ENCODE measurements at regions not wholly inside any gene's neighbourhood (a gene's known extent, or its start where the extent isn't known, plus 50 kb on each side); places are given as distances from the start of the nearest gene placed in this dataset.

DNA sequence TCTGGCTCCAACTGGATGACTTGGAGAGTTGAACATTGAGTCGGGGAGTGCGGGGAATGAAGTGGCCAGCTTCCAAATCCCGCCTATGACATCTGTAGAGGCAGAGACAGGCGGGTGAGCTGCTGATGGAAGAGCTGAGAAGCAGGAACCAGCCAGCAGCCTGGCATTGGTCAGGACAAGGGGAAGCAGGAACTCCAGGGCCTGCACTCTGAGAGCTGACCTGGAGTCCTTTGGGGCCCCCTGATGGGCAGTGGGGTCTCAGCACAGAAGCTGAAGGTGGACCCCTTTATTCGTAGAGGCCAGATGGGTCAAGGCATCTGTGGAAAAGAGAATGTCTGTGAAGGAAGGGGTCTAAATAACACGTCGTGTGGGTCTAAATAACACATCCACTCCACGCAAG, 57.0 kb downstream of the SEC61G start:
- in situ Hi-C loops (cut with MboI) (no loop called here), intact Hi-C loops (cut with micrococcal nuclease) (no loop called here)
- Histone ChIP-seq H3K9ac (ENCODE audit: insufficient read depth in 1 of 2, low read depth in 2 of 2, low read length in 2 of 2) (no peak overlapping the region), H3K36me3 (ENCODE audit: control insufficient read depth, insufficient read depth, low read length) (no peaks in the 10 kb centered on the region), H3K4me1 (replicated peaks in 1 of 2; ENCODE audit: control insufficient read depth in 2 of 2, insufficient read depth in 2 of 2, low read length in 2 of 2) (peaks cover 0 to 4% of the 10 kb centered on the region in 2 experiments; a peak in 2 of 5 replicates), H4K20me1 (replicated peaks; ENCODE audit: control insufficient read depth, insufficient read depth, low read length) (no peaks in the 10 kb centered on the region), H3K9me3 (replicated peaks; ENCODE audit: control insufficient read depth, insufficient read depth, low read depth, low read length) (no peaks in the 10 kb centered on the region), H3K9me1 (ENCODE audit: control insufficient read depth, insufficient read depth, low read length) (no peaks in the 10 kb centered on the region), H3K27ac (ENCODE audit: extremely low read depth, low read depth, low read length) (no peak overlapping the region), H3K4me3 (no peak overlapping the region), H3K79me2 (ENCODE audit: control insufficient read depth, insufficient read depth, low read length) (no peaks in the 10 kb centered on the region), H3K27me3 (ENCODE audit: control insufficient read depth in 2 of 2, insufficient read depth in 2 of 2, low read length in 2 of 2) (peaks cover 0 to 14% of the 10 kb centered on the region in 2 experiments; a peak in 2 of 5 replicates), H3K4me2 (ENCODE audit: insufficient read depth, low read length) (no peak overlapping the region), H2AFZ (ENCODE audit: low read depth, low read length) (no peak overlapping the region)
- FAIRE-seq (no peak), ATAC-seq (peak; percentile 36; the same call in 2 of the 3 replicates), DNase-seq (ENCODE audit: extremely low read depth in 1 of 4, low spot score in 3 of 4) (no peak)
- TF ChIP-seq MAFG (tag; conservative IDR thresholded peaks at IDR 0.05) (no peak), ZNF354B (CRISPR knock-in tag; IDR thresholded peaks at IDR 0.05) (no peak), FOXJ2 (tag; IDR thresholded peaks at IDR 0.05) (no peak), DDX20 (tag; IDR thresholded peaks at IDR 0.05; ENCODE audit: low read depth) (no peak), NCOA2 (IDR thresholded peaks at IDR 0.05; ENCODE audit: partially characterized antibody in 2 of 2) (no peak), BHLHE40 (IDR thresholded peaks at IDR 0.05; ENCODE audit: low read length) (no peak)
- TF ChIP-seq, protein P1, sequence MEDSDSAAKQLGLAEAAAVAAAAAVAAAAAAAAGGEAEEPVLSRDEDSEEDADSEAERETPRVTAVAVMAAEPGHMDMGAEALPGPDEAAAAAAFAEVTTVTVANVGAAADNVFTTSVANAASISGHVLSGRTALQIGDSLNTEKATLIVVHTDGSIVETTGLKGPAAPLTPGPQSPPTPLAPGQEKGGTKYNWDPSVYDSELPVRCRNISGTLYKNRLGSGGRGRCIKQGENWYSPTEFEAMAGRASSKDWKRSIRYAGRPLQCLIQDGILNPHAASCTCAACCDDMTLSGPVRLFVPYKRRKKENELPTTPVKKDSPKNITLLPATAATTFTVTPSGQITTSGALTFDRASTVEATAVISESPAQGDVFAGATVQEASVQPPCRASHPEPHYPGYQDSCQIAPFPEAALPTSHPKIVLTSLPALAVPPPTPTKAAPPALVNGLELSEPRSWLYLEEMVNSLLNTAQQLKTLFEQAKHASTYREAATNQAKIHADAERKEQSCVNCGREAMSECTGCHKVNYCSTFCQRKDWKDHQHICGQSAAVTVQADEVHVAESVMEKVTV (CRISPR knock-in tag; IDR thresholded peaks at IDR 0.05) = no peak
- TF ChIP-seq, protein P2, sequence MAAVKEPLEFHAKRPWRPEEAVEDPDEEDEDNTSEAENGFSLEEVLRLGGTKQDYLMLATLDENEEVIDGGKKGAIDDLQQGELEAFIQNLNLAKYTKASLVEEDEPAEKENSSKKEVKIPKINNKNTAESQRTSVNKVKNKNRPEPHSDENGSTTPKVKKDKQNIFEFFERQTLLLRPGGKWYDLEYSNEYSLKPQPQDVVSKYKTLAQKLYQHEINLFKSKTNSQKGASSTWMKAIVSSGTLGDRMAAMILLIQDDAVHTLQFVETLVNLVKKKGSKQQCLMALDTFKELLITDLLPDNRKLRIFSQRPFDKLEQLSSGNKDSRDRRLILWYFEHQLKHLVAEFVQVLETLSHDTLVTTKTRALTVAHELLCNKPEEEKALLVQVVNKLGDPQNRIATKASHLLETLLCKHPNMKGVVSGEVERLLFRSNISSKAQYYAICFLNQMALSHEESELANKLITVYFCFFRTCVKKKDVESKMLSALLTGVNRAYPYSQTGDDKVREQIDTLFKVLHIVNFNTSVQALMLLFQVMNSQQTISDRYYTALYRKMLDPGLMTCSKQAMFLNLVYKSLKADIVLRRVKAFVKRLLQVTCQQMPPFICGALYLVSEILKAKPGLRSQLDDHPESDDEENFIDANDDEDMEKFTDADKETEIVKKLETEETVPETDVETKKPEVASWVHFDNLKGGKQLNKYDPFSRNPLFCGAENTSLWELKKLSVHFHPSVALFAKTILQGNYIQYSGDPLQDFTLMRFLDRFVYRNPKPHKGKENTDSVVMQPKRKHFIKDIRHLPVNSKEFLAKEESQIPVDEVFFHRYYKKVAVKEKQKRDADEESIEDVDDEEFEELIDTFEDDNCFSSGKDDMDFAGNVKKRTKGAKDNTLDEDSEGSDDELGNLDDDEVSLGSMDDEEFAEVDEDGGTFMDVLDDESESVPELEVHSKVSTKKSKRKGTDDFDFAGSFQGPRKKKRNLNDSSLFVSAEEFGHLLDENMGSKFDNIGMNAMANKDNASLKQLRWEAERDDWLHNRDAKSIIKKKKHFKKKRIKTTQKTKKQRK (IDR thresholded peaks at IDR 0.05; ENCODE audit: borderline replicate concordance, low read depth, low read length) = no peak
- ChIA-PET CTCF (ENCODE audit: low intra/inter-chr PET ratio) (no interaction called here), POLR2A (no interaction called here)
- BruUV-seq (replicated peaks) = no TSS peak
- WGBS (ENCODE audit: insufficient coverage, low coverage, missing lambda C conversion rate) = 3% methylated on average over 8 of the region's 8 CpGs

All from K562 (cell line).